Loucy (cell line): ENCODE measurements at regions not wholly inside any gene's neighbourhood (a gene's known extent, or its start where the extent isn't known, plus 50 kb on each side); places are given as distances from the start of the nearest gene placed in this dataset.

Experiments used
- CTCF ChIP-seq: fragments of 200-600 bp; sonication (generic); conservative IDR thresholded peaks from 2 replicates; pipeline ENCODE4 v1.5.1; 2014; ENCODE audit warnings: mild to moderate bottlenecking, antibody characterized with exemption, low read length
- EZH2phosphoT487 ChIP-seq: fragments of 200-600 bp; IDR thresholded peaks from 2 replicates; pipeline ENCODE4 v1.6.1; 2018; ENCODE audit warnings: antibody characterized with exemption, mild to moderate bottlenecking, moderate library complexity, borderline replicate concordance

- no peak for TF ChIP-seq CTCF
- no peak for TF ChIP-seq EZH2phosphoT487
Observed at GRCh38 chr5:62115014-62115413, 191.0 kb upstream of the KIF2A start.
